ENCODE measurements at regions not wholly inside any gene's neighbourhood (a gene's known extent, or its start where the extent isn't known, plus 50 kb on each side); places are given as distances from the start of the nearest gene placed in this dataset.
"Not testable (repeated sequence)": the region's sequence is repeated elsewhere in the genome, so short reads cannot be mapped to it uniquely, and the experiment has no call there.

GRCh38 chr16:60792437-60792836 lies 1243.8 kb downstream of the CDH8 start:
- Histone ChIP-seq H3K36me3 (ENCODE audit: control insufficient read depth, insufficient read depth, low read length) (no peaks in the 10 kb centered on the region), H3K27ac (ENCODE audit: low read length) (no peak overlapping the region), H3K27me3 (ENCODE audit: control insufficient read depth, insufficient read depth, low read length) (no peaks in the 10 kb centered on the region), H3K4me3 (ENCODE audit: low read length) (no peak overlapping the region), H3K9me3 (ENCODE audit: control insufficient read depth, insufficient read depth, low read length) (no peaks in the 10 kb centered on the region), H3K4me1 (ENCODE audit: control insufficient read depth, insufficient read depth, low read length) (no peaks in the 10 kb centered on the region; the same call in 1 of the 2 replicates)
- DNase-seq (ENCODE audit: low read depth, low spot score): no peak
- WGBS (ENCODE audit: insufficient coverage, insufficient read length): no CpG with 5 or more reads among the region's 2 CpGs

- Histone ChIP-seq H3K27ac (ENCODE audit: low read length) (no peak overlapping the region), H3K27me3 (ENCODE audit: control insufficient read depth, insufficient read depth, low read length) (no peaks in the 10 kb centered on the region), H3K4me3 (ENCODE audit: low read length) (no peak overlapping the region), H3K36me3 (ENCODE audit: control insufficient read depth, insufficient read depth, low read length) (no peaks in the 10 kb centered on the region), H3K4me1 (ENCODE audit: control insufficient read depth, insufficient read depth, low read length) (no peaks in the 10 kb centered on the region), H3K9me3 (ENCODE audit: control insufficient read depth, insufficient read depth, low read length) (no peaks in the 10 kb centered on the region)
- DNase-seq (ENCODE audit: low read depth, low spot score): no peak
Observed at GRCh38 chr16:60788631-60789030, 1247.6 kb downstream of the CDH8 start.

- no peaks in the 10 kb centered on the region for H3K36me3 ChIP-seq (ENCODE audit: control insufficient read depth, insufficient read depth, low read length)
- H3K9me3 ChIP-seq (ENCODE audit: control insufficient read depth, insufficient read depth, low read length): no peaks in the 10 kb centered on the region
- H3K27me3 ChIP-seq (ENCODE audit: control insufficient read depth, insufficient read depth, low read length): no peaks in the 10 kb centered on the region
- WGBS (ENCODE audit: insufficient coverage, insufficient read length): no CpG with 5 or more reads among the region's 3 CpGs
- H3K4me1 ChIP-seq (ENCODE audit: control insufficient read depth, insufficient read depth, low read length): no peaks in the 10 kb centered on the region
- no peak for DNase-seq (ENCODE audit: low read depth, low spot score)
- H3K4me3 ChIP-seq (ENCODE audit: low read length): no peak overlapping the region
- no peak overlapping the region for H3K27ac ChIP-seq (ENCODE audit: low read length)
Observed at GRCh38 chr16:60776281-60776680, 1260.0 kb downstream of the CDH8 start.

- Histone ChIP-seq H3K27ac (ENCODE audit: low read length) (no peak overlapping the region), H3K27me3 (ENCODE audit: control insufficient read depth, insufficient read depth, low read length) (no peaks in the 10 kb centered on the region), H3K4me3 (ENCODE audit: low read length) (no peak overlapping the region), H3K9me3 (ENCODE audit: control insufficient read depth, insufficient read depth, low read length) (0 out of 2 replicates have a peak, but pooled peaks cover 1% of the 10 kb centered on the region), H3K36me3 (ENCODE audit: control insufficient read depth, insufficient read depth, low read length) (no peaks in the 10 kb centered on the region), H3K4me1 (ENCODE audit: control insufficient read depth, insufficient read depth, low read length) (no peaks in the 10 kb centered on the region)
- no CpG with 5 or more reads among the region's 4 CpGs for WGBS (ENCODE audit: insufficient coverage, insufficient read length)
- DNase-seq (ENCODE audit: low read depth, low spot score): no peak
Observed at GRCh38 chr16:60771138-60771537, 1265.1 kb downstream of the CDH8 start.

GRCh38 chr16:60770384-60770783 lies 1265.9 kb downstream of the CDH8 start:
- DNase-seq (ENCODE audit: low read depth, low spot score); H3K36me3 ChIP-seq (ENCODE audit: control insufficient read depth, insufficient read depth, low read length); H3K4me1 ChIP-seq (ENCODE audit: control insufficient read depth, insufficient read depth, low read length); H3K27me3 ChIP-seq (ENCODE audit: control insufficient read depth, insufficient read depth, low read length); H3K9me3 ChIP-seq (ENCODE audit: control insufficient read depth, insufficient read depth, low read length); H3K4me3 ChIP-seq (ENCODE audit: low read length); H3K27ac ChIP-seq (ENCODE audit: low read length): not testable (repeated sequence)

- H3K4me3 ChIP-seq (ENCODE audit: low read length): no peak overlapping the region
- H3K27ac ChIP-seq (ENCODE audit: low read length): no peak overlapping the region
- no peaks in the 10 kb centered on the region for H3K27me3 ChIP-seq (ENCODE audit: control insufficient read depth, insufficient read depth, low read length)
- no peak for DNase-seq (ENCODE audit: low read depth, low spot score)
- no CpG with 5 or more reads among the region's 4 CpGs for WGBS (ENCODE audit: insufficient coverage, insufficient read length)
- H3K36me3 ChIP-seq (ENCODE audit: control insufficient read depth, insufficient read depth, low read length): no peaks in the 10 kb centered on the region
- no peaks in the 10 kb centered on the region for H3K4me1 ChIP-seq (ENCODE audit: control insufficient read depth, insufficient read depth, low read length)
- H3K9me3 ChIP-seq (ENCODE audit: control insufficient read depth, insufficient read depth, low read length): no peaks in the 10 kb centered on the region
Observed at GRCh38 chr16:60763869-60764268, 1272.4 kb downstream of the CDH8 start.

- no peak for DNase-seq (ENCODE audit: low read depth, low spot score)
- no peaks in the 10 kb centered on the region for H3K4me1 ChIP-seq (ENCODE audit: control insufficient read depth, insufficient read depth, low read length)
- H3K4me3 ChIP-seq (ENCODE audit: low read length): no peak overlapping the region
- H3K36me3 ChIP-seq (ENCODE audit: control insufficient read depth, insufficient read depth, low read length): no peaks in the 10 kb centered on the region
- no peak overlapping the region for H3K27ac ChIP-seq (ENCODE audit: low read length)
- no peaks in the 10 kb centered on the region for H3K9me3 ChIP-seq (ENCODE audit: control insufficient read depth, insufficient read depth, low read length)
- H3K27me3 ChIP-seq (ENCODE audit: control insufficient read depth, insufficient read depth, low read length): no peaks in the 10 kb centered on the region
Observed at GRCh38 chr16:60755907-60756306, 1280.3 kb downstream of the CDH8 start.

- no peaks in the 10 kb centered on the region for H3K4me1 ChIP-seq (ENCODE audit: control insufficient read depth, insufficient read depth, low read length)
- no peak overlapping the region for H3K4me3 ChIP-seq (ENCODE audit: low read length)
- DNase-seq (ENCODE audit: low read depth, low spot score): no peak
- no peaks in the 10 kb centered on the region for H3K9me3 ChIP-seq (ENCODE audit: control insufficient read depth, insufficient read depth, low read length)
- no peaks in the 10 kb centered on the region for H3K27me3 ChIP-seq (ENCODE audit: control insufficient read depth, insufficient read depth, low read length)
- H3K27ac ChIP-seq (ENCODE audit: low read length): no peak overlapping the region
- no peaks in the 10 kb centered on the region for H3K36me3 ChIP-seq (ENCODE audit: control insufficient read depth, insufficient read depth, low read length)
Observed at GRCh38 chr16:60748366-60748765, 1287.9 kb downstream of the CDH8 start.

- WGBS (ENCODE audit: insufficient coverage, insufficient read length): no CpG with 5 or more reads among the region's 3 CpGs
- no peak for DNase-seq (ENCODE audit: low read depth, low spot score)
- H3K36me3 ChIP-seq (ENCODE audit: control insufficient read depth, insufficient read depth, low read length): no peaks in the 10 kb centered on the region
- H3K9me3 ChIP-seq (ENCODE audit: control insufficient read depth, insufficient read depth, low read length): no peaks in the 10 kb centered on the region
- no peak overlapping the region for H3K4me3 ChIP-seq (ENCODE audit: low read length)
- no peaks in the 10 kb centered on the region for H3K27me3 ChIP-seq (ENCODE audit: control insufficient read depth, insufficient read depth, low read length)
- no peak overlapping the region for H3K27ac ChIP-seq (ENCODE audit: low read length)
- H3K4me1 ChIP-seq (ENCODE audit: control insufficient read depth, insufficient read depth, low read length): no peaks in the 10 kb centered on the region
Observed at GRCh38 chr16:60744198-60744597, 1292.0 kb downstream of the CDH8 start.

- H3K27me3 ChIP-seq (ENCODE audit: control insufficient read depth, insufficient read depth, low read length): no peaks in the 10 kb centered on the region
- no peaks in the 10 kb centered on the region for H3K9me3 ChIP-seq (ENCODE audit: control insufficient read depth, insufficient read depth, low read length)
- WGBS (ENCODE audit: insufficient coverage, insufficient read length): no CpG with 5 or more reads among the region's 1 CpG
- no peaks in the 10 kb centered on the region for H3K4me1 ChIP-seq (ENCODE audit: control insufficient read depth, insufficient read depth, low read length)
- no peak for DNase-seq (ENCODE audit: low read depth, low spot score)
- no peak overlapping the region for H3K4me3 ChIP-seq (ENCODE audit: low read length)
- H3K27ac ChIP-seq (ENCODE audit: low read length): no peak overlapping the region
- H3K36me3 ChIP-seq (ENCODE audit: control insufficient read depth, insufficient read depth, low read length): no peaks in the 10 kb centered on the region
Observed at GRCh38 chr16:60741810-60742209, 1294.4 kb downstream of the CDH8 start.

- Histone ChIP-seq H3K9me3 (ENCODE audit: control insufficient read depth, insufficient read depth, low read length) (no peaks in the 10 kb centered on the region), H3K4me3 (ENCODE audit: low read length) (no peak overlapping the region), H3K27me3 (ENCODE audit: control insufficient read depth, insufficient read depth, low read length) (no peaks in the 10 kb centered on the region), H3K36me3 (ENCODE audit: control insufficient read depth, insufficient read depth, low read length) (no peaks in the 10 kb centered on the region), H3K27ac (ENCODE audit: low read length) (no peak overlapping the region), H3K4me1 (ENCODE audit: control insufficient read depth, insufficient read depth, low read length) (no peaks in the 10 kb centered on the region)
- no CpG with 5 or more reads among the region's 13 CpGs for WGBS (ENCODE audit: insufficient coverage, insufficient read length)
- DNase-seq (ENCODE audit: low read depth, low spot score): no peak
Observed at GRCh38 chr16:60739737-60740683, 1296.2 kb downstream of the CDH8 start.
